MG63 (cell line): ENCODE measurements at regions not wholly inside any gene's neighbourhood (a gene's known extent, or its start where the extent isn't known, plus 50 kb on each side); places are given as distances from the start of the nearest gene placed in this dataset.

Source experiments
- DNase-seq: peaks from one replicate; pipeline ENCODE4 v3.0.0-alpha.2; 2020
- H3K27me3 ChIP-seq: fragments of 250-450 bp; sonication (Bioruptor Pico); 2 replicates; pipeline ENCODE4 v1.5.1; 2020; ENCODE audit warnings: mild to moderate bottlenecking, moderate library complexity
- H3K36me3 ChIP-seq: fragments of 250-450 bp; sonication (Bioruptor Pico); 2 replicates; pipeline ENCODE4 v1.5.1; 2020; ENCODE audit warnings: mild to moderate bottlenecking, moderate library complexity
- H3K4me3 ChIP-seq: fragments of 250-450 bp; sonication (Bioruptor Pico); 2 replicates; pipeline ENCODE4 v1.5.1; 2020; ENCODE audit warnings: mild to moderate bottlenecking, moderate library complexity
- H3K9me3 ChIP-seq: fragments of 250-450 bp; sonication (Bioruptor Pico); 2 replicates; pipeline ENCODE4 v1.5.1; 2020; ENCODE audit warnings: mild to moderate bottlenecking, moderate library complexity

GRCh38 chr21:15557925-15558324, 171.9 kb upstream of the USP25 start:
- DNase-seq = no peak

GRCh38 chr21:15558884-15559283, 170.9 kb upstream of the USP25 start:
- Histone ChIP-seq H3K27me3 (no peaks in the 10 kb centered on the region), H3K4me3 (no peak overlapping the region), H3K36me3 (no peaks in the 10 kb centered on the region), H3K9me3 (no peaks in the 10 kb centered on the region)
- no peak for DNase-seq

More at GRCh38 chr21:15557925-15558324, 171.9 kb upstream of the USP25 start:
- Histone ChIP-seq H3K4me3 (no peak overlapping the region), H3K36me3 (no peaks in the 10 kb centered on the region), H3K9me3 (no peaks in the 10 kb centered on the region), H3K27me3 (no peaks in the 10 kb centered on the region)

GRCh38 chr21:15559660-15560059, 170.1 kb upstream of the USP25 start:
- H3K36me3 ChIP-seq = no peaks in the 10 kb centered on the region
- H3K9me3 ChIP-seq = no peaks in the 10 kb centered on the region
- H3K4me3 ChIP-seq = no peak overlapping the region
- no peak for DNase-seq
- H3K27me3 ChIP-seq = no peaks in the 10 kb centered on the region

GRCh38 chr21:15560383-15561056, 169.3 kb upstream of the USP25 start:
- Histone ChIP-seq H3K9me3 (no peaks in the 10 kb centered on the region), H3K36me3 (no peaks in the 10 kb centered on the region), H3K27me3 (no peaks in the 10 kb centered on the region), H3K4me3 (no peak overlapping the region)
- DNase-seq = no peak

- H3K27me3 ChIP-seq = no peaks in the 10 kb centered on the region
- H3K4me3 ChIP-seq = no peak overlapping the region
- no peaks in the 10 kb centered on the region for H3K36me3 ChIP-seq
- no peaks in the 10 kb centered on the region for H3K9me3 ChIP-seq
- no peak for DNase-seq
Measured at GRCh38 chr21:15562748-15563147, 167.0 kb upstream of the USP25 start.

GRCh38 chr21:15564907-15565306, 164.9 kb upstream of the USP25 start:
- Histone ChIP-seq H3K36me3 (no peaks in the 10 kb centered on the region), H3K4me3 (no peak overlapping the region), H3K27me3 (peaks cover 2% of the 10 kb centered on the region; the same call in 1 of the 2 replicates), H3K9me3 (no peaks in the 10 kb centered on the region)
- no peak for DNase-seq

- H3K36me3 ChIP-seq = no peaks in the 10 kb centered on the region
- no peak overlapping the region for H3K4me3 ChIP-seq
- peaks cover 2% of the 10 kb centered on the region; the same call in 1 of the 2 replicates for H3K27me3 ChIP-seq
- H3K9me3 ChIP-seq = no peaks in the 10 kb centered on the region
- no peak for DNase-seq
Measured at GRCh38 chr21:15566703-15567102, 163.1 kb upstream of the USP25 start.

- H3K9me3 ChIP-seq = no peaks in the 10 kb centered on the region
- no peaks in the 10 kb centered on the region for H3K36me3 ChIP-seq
- peaks cover 2% of the 10 kb centered on the region; the same call in 1 of the 2 replicates for H3K27me3 ChIP-seq
- H3K4me3 ChIP-seq = no peak overlapping the region
- DNase-seq = no peak
Measured at GRCh38 chr21:15567191-15567590, 162.6 kb upstream of the USP25 start.

- no peak for DNase-seq
- Histone ChIP-seq H3K36me3 (no peaks in the 10 kb centered on the region), H3K9me3 (no peaks in the 10 kb centered on the region)
Measured at GRCh38 chr21:15568516-15568915, 161.3 kb upstream of the USP25 start.

GRCh38 chr21:15586752-15587427, 142.9 kb upstream of the USP25 start:
- DNase-seq = no peak
- H3K9me3 ChIP-seq = no peaks in the 10 kb centered on the region
- no peaks in the 10 kb centered on the region for H3K36me3 ChIP-seq
- H3K4me3 ChIP-seq = no peak overlapping the region
- no peaks in the 10 kb centered on the region for H3K27me3 ChIP-seq

More at GRCh38 chr21:15568516-15568915, 161.3 kb upstream of the USP25 start:
- Histone ChIP-seq H3K27me3 (peaks cover 2% of the 10 kb centered on the region), H3K4me3 (no peak overlapping the region)

GRCh38 chr21:15592271-15592860, 137.4 kb upstream of the USP25 start:
- Histone ChIP-seq H3K4me3 (no peak overlapping the region), H3K9me3 (no peaks in the 10 kb centered on the region), H3K27me3 (no peaks in the 10 kb centered on the region), H3K36me3 (no peaks in the 10 kb centered on the region)
- DNase-seq = no peak

GRCh38 chr21:15592957-15593356, 136.8 kb upstream of the USP25 start:
- Histone ChIP-seq H3K4me3 (no peak overlapping the region), H3K36me3 (no peaks in the 10 kb centered on the region), H3K9me3 (no peaks in the 10 kb centered on the region), H3K27me3 (no peaks in the 10 kb centered on the region)
- DNase-seq = no peak

- no peaks in the 10 kb centered on the region for H3K36me3 ChIP-seq
- H3K9me3 ChIP-seq = no peaks in the 10 kb centered on the region
- no peaks in the 10 kb centered on the region for H3K27me3 ChIP-seq
- H3K4me3 ChIP-seq = no peak overlapping the region
- DNase-seq = no peak
Measured at GRCh38 chr21:15601390-15601789, 128.4 kb upstream of the USP25 start.

GRCh38 chr21:15604413-15604812, 125.4 kb upstream of the USP25 start:
- H3K36me3 ChIP-seq = no peaks in the 10 kb centered on the region
- H3K4me3 ChIP-seq = no peak overlapping the region

GRCh38 chr21:15614766-15615165, 115.0 kb upstream of the USP25 start:
- DNase-seq = no peak
- peaks cover 2% of the 10 kb centered on the region for H3K9me3 ChIP-seq
- no peaks in the 10 kb centered on the region for H3K27me3 ChIP-seq
- H3K4me3 ChIP-seq = no peak overlapping the region
- no peaks in the 10 kb centered on the region for H3K36me3 ChIP-seq

More at GRCh38 chr21:15604413-15604812, 125.4 kb upstream of the USP25 start:
- peak; percentile 65 for DNase-seq
- H3K9me3 ChIP-seq = no peaks in the 10 kb centered on the region
- H3K27me3 ChIP-seq = no peaks in the 10 kb centered on the region

- Histone ChIP-seq H3K36me3 (no peaks in the 10 kb centered on the region), H3K9me3 (peaks cover 2% of the 10 kb centered on the region), H3K27me3 (no peaks in the 10 kb centered on the region), H3K4me3 (no peak overlapping the region)
- DNase-seq = no peak
Measured at GRCh38 chr21:15616864-15617574, 112.8 kb upstream of the USP25 start.

- Histone ChIP-seq H3K36me3 (no peaks in the 10 kb centered on the region), H3K4me3 (no peak overlapping the region), H3K9me3 (no peaks in the 10 kb centered on the region), H3K27me3 (no peaks in the 10 kb centered on the region)
- peak; percentile 44 for DNase-seq
Measured at GRCh38 chr21:15617964-15618363, 111.8 kb upstream of the USP25 start.
